A549 (cell line): ENCODE measurements at regions not wholly inside any gene's neighbourhood (a gene's known extent, or its start where the extent isn't known, plus 50 kb on each side); places are given as distances from the start of the nearest gene placed in this dataset.

Experiments used
- EP300 ChIP-seq, 2 experiments: fragments of >200 bp; sonication (Bioruptor Twin); formaldehyde crosslinking; IDR thresholded peaks; 2 replicates in 1 of 2; 3 replicates in 1 of 2; pipeline ENCODE4 v1.6.1; 2016 to 2017
- HDAC2 ChIP-seq: fragments of 200-600 bp; sonication (generic); IDR thresholded peaks from 2 replicates; pipeline ENCODE4 v1.6.1; 2016
- JUN ChIP-seq, 2 experiments: fragments of >200 bp; sonication (Bioruptor Twin); formaldehyde crosslinking; IDR thresholded peaks; 2 replicates in 1 of 2; 3 replicates in 1 of 2; pipeline ENCODE4 v1.6.1; 2016 to 2017
- MAX ChIP-seq: IDR thresholded peaks from 2 replicates; pipeline ENCODE4 v1.6.1; 2012
- PBX3 ChIP-seq: IDR thresholded peaks from 2 replicates; pipeline ENCODE4 v1.6.1; 2012
- POLR2A ChIP-seq: IDR thresholded peaks from 2 replicates; pipeline ENCODE4 v1.6.1; 2012; ENCODE audit warnings: mild to moderate bottlenecking, low read length
- RAD21 ChIP-seq, 2 experiments: fragments of >200 bp in 1 of 2; sonication (Bioruptor Twin) in 1 of 2; formaldehyde crosslinking in 1 of 2; IDR thresholded peaks in 1 of 2; conservative IDR thresholded peaks in 1 of 2; 2 replicates in 1 of 2; 3 replicates in 1 of 2; pipeline ENCODE4 v1.6.1; 2012 to 2018; ENCODE audit warnings: inconsistent platforms in 1 of 2
- RCOR1 ChIP-seq: fragments of 150-350 bp; IDR thresholded peaks from 2 replicates; pipeline ENCODE4 v1.6.1; 2014; ENCODE audit warnings: antibody characterized with exemption, low read length, low read depth
- RFX5 ChIP-seq: fragments of 450-650 bp; IDR thresholded peaks from 2 replicates; pipeline ENCODE4 v1.7.1; 2014; ENCODE audit warnings: antibody characterized with exemption, mild to moderate bottlenecking, moderate library complexity
- TF ChIP-seq, protein P1 (sequence below): fragments of >200 bp; sonication (Bioruptor Twin); formaldehyde crosslinking; IDR thresholded peaks from 3 replicates; pipeline ENCODE4 v1.5.1; 2016
- TF ChIP-seq, protein P2 (sequence below): fragments of 200-600 bp; sonication (generic); IDR thresholded peaks from 2 replicates; pipeline ENCODE4 v1.6.1; 2016; ENCODE audit warnings: antibody characterized with exemption, mild to moderate bottlenecking, moderate library complexity

DNA sequence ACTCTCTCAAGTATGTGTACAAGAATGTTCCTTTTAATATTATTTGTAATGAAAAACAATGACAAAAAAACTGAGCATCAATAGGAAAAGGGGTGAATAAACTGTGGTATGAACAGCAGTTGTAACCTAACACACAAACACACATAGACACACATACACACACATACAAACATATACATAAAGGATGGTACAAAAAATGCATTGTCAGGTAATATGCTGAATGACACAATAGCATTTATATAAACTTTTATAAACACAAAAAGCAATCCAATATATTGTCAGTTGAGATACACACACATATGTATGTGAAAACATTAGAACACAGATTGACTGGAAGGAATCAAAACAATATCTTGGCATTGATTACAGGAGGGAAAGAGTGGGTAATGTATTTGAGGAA is 227.0 kb upstream of the ISL1 start:
- TF ChIP-seq JUN (IDR thresholded peaks at IDR 0.05) (no peak), PBX3 (no peak), RCOR1 (no peak), EP300 (IDR thresholded peaks at IDR 0.05) (no peak), HDAC2 (no peak), RAD21 (conservative IDR thresholded peaks at IDR 0.05 in 1 of 2, IDR thresholded peaks at IDR 0.05 in 1 of 2) (no peak), RFX5 (no peak), MAX (no peak), POLR2A (no peak)
- TF ChIP-seq, protein P1, sequence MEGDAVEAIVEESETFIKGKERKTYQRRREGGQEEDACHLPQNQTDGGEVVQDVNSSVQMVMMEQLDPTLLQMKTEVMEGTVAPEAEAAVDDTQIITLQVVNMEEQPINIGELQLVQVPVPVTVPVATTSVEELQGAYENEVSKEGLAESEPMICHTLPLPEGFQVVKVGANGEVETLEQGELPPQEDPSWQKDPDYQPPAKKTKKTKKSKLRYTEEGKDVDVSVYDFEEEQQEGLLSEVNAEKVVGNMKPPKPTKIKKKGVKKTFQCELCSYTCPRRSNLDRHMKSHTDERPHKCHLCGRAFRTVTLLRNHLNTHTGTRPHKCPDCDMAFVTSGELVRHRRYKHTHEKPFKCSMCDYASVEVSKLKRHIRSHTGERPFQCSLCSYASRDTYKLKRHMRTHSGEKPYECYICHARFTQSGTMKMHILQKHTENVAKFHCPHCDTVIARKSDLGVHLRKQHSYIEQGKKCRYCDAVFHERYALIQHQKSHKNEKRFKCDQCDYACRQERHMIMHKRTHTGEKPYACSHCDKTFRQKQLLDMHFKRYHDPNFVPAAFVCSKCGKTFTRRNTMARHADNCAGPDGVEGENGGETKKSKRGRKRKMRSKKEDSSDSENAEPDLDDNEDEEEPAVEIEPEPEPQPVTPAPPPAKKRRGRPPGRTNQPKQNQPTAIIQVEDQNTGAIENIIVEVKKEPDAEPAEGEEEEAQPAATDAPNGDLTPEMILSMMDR, result no peak
- TF ChIP-seq, protein P2, sequence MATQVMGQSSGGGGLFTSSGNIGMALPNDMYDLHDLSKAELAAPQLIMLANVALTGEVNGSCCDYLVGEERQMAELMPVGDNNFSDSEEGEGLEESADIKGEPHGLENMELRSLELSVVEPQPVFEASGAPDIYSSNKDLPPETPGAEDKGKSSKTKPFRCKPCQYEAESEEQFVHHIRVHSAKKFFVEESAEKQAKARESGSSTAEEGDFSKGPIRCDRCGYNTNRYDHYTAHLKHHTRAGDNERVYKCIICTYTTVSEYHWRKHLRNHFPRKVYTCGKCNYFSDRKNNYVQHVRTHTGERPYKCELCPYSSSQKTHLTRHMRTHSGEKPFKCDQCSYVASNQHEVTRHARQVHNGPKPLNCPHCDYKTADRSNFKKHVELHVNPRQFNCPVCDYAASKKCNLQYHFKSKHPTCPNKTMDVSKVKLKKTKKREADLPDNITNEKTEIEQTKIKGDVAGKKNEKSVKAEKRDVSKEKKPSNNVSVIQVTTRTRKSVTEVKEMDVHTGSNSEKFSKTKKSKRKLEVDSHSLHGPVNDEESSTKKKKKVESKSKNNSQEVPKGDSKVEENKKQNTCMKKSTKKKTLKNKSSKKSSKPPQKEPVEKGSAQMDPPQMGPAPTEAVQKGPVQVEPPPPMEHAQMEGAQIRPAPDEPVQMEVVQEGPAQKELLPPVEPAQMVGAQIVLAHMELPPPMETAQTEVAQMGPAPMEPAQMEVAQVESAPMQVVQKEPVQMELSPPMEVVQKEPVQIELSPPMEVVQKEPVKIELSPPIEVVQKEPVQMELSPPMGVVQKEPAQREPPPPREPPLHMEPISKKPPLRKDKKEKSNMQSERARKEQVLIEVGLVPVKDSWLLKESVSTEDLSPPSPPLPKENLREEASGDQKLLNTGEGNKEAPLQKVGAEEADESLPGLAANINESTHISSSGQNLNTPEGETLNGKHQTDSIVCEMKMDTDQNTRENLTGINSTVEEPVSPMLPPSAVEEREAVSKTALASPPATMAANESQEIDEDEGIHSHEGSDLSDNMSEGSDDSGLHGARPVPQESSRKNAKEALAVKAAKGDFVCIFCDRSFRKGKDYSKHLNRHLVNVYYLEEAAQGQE, result no peak
